ENCODE measurements at regions not wholly inside any gene's neighbourhood (a gene's known extent, or its start where the extent isn't known, plus 50 kb on each side); places are given as distances from the start of the nearest gene placed in this dataset.

GRCh38 chr1:188394677-188395076 lies 1565.9 kb downstream of the PLA2G4A start:
- no peak for ATAC-seq (ENCODE audit: low FRiP score)
- no peak for DNase-seq (ENCODE audit: low spot score)
- no peak for TF ChIP-seq CTCF (IDR thresholded peaks at IDR 0.05)

GRCh38 chr1:188397521-188397920 lies 1568.8 kb downstream of the PLA2G4A start:
- ATAC-seq (ENCODE audit: low FRiP score), result no peak
- no peak for TF ChIP-seq CTCF (IDR thresholded peaks at IDR 0.05)
- DNase-seq (ENCODE audit: low spot score), result no peak

GRCh38 chr1:188402986-188403385 lies 1574.2 kb downstream of the PLA2G4A start:
- DNase-seq (ENCODE audit: low spot score) (no peak), ATAC-seq (ENCODE audit: low FRiP score) (no peak)
- TF ChIP-seq CTCF (IDR thresholded peaks at IDR 0.05), result no peak

GRCh38 chr1:188406636-188407035 lies 1577.9 kb downstream of the PLA2G4A start:
- no peak for TF ChIP-seq CTCF (IDR thresholded peaks at IDR 0.05)
- ATAC-seq (ENCODE audit: low FRiP score) (no peak), DNase-seq (ENCODE audit: low spot score) (no peak)

GRCh38 chr1:188420177-188420576 lies 1591.4 kb downstream of the PLA2G4A start:
- no peak for DNase-seq (ENCODE audit: low spot score)
- no peak for TF ChIP-seq CTCF (IDR thresholded peaks at IDR 0.05)
- no peak for ATAC-seq (ENCODE audit: low FRiP score)

GRCh38 chr1:188423073-188423472 lies 1594.3 kb downstream of the PLA2G4A start:
- ATAC-seq (ENCODE audit: low FRiP score), result no peak
- DNase-seq (ENCODE audit: low spot score), result no peak
- TF ChIP-seq CTCF (IDR thresholded peaks at IDR 0.05), result no peak

- no peak for ATAC-seq (ENCODE audit: low FRiP score)
- TF ChIP-seq CTCF (IDR thresholded peaks at IDR 0.05), result no peak
- no peak for DNase-seq (ENCODE audit: low spot score)
Observed at GRCh38 chr1:188424176-188424575, 1595.4 kb downstream of the PLA2G4A start.

All from omental fat pad (tissue), 3 donors.